HG02852 (cell line): ENCODE measurements at regions not wholly inside any gene's neighbourhood (a gene's known extent, or its start where the extent isn't known, plus 50 kb on each side); places are given as distances from the start of the nearest gene placed in this dataset.
A peak's percentile ranks its signal among the peaks of the same experiment; 100 is the strongest.
"Not testable (repeated sequence)": the region's sequence is repeated elsewhere in the genome, so short reads cannot be mapped to it uniquely, and the experiment has no call there.

Experiments
- ATAC-seq: cut with Tn5 transposase; IDR thresholded peaks from one replicate; pipeline ENCODE4 v1.9.1; 2021; ENCODE audit warnings: mild to moderate bottlenecking, moderate library complexity; ENCODE audit not compliant: unreplicated experiment

GRCh38 chr2:16999347-17000183 is 333.9 kb upstream of the CYRIA start:
- ATAC-seq: no peak

GRCh38 chr2:16978301-16978700 is 312.7 kb upstream of the CYRIA start:
- ATAC-seq: no peak

GRCh38 chr2:16974688-16975087 is 309.1 kb upstream of the CYRIA start:
- ATAC-seq: no peak

- no peak for ATAC-seq
Measured at GRCh38 chr2:16973586-16974286, 308.1 kb upstream of the CYRIA start.

GRCh38 chr2:16972276-16972675 is 306.6 kb upstream of the CYRIA start:
- no peak for ATAC-seq

GRCh38 chr2:16971722-16972234 is 306.1 kb upstream of the CYRIA start:
- no peak for ATAC-seq

GRCh38 chr2:16970948-16971347 is 305.3 kb upstream of the CYRIA start:
- not testable (repeated sequence) for ATAC-seq

- ATAC-seq: no peak
Measured at GRCh38 chr2:16962505-16962904, 296.9 kb upstream of the CYRIA start.

GRCh38 chr2:16960579-16960978 is 294.9 kb upstream of the CYRIA start:
- peak; percentile 75 for ATAC-seq

- ATAC-seq: no peak
Measured at GRCh38 chr2:16958266-16958665, 292.6 kb upstream of the CYRIA start.

- ATAC-seq: no peak
Measured at GRCh38 chr2:16952805-16953204, 287.2 kb upstream of the CYRIA start.

- ATAC-seq: no peak
Measured at GRCh38 chr2:16952368-16952767, 286.7 kb upstream of the CYRIA start.

- no peak for ATAC-seq
Measured at GRCh38 chr2:16950436-16950835, 284.8 kb upstream of the CYRIA start.

- no peak for ATAC-seq
Measured at GRCh38 chr2:16948710-16949109, 283.1 kb upstream of the CYRIA start.

- ATAC-seq: no peak
Measured at GRCh38 chr2:16948053-16948452, 282.4 kb upstream of the CYRIA start.

GRCh38 chr2:16943279-16943958 is 277.8 kb upstream of the CYRIA start:
- no peak for ATAC-seq

- ATAC-seq: no peak
Measured at GRCh38 chr2:16940214-16940613, 274.6 kb upstream of the CYRIA start.

GRCh38 chr2:16939771-16940170 is 274.1 kb upstream of the CYRIA start:
- ATAC-seq: no peak

- no peak for ATAC-seq
Measured at GRCh38 chr2:16933355-16933754, 267.7 kb upstream of the CYRIA start.

GRCh38 chr2:16932826-16933225 is 267.2 kb upstream of the CYRIA start:
- ATAC-seq: no peak

- no peak for ATAC-seq
Measured at GRCh38 chr2:16931441-16931840, 265.8 kb upstream of the CYRIA start.

GRCh38 chr2:16927398-16927797 is 261.8 kb upstream of the CYRIA start:
- ATAC-seq: no peak
